Muscle of arm (tissue), 1 donor: ENCODE measurements at regions not wholly inside any gene's neighbourhood (a gene's known extent, or its start where the extent isn't known, plus 50 kb on each side); places are given as distances from the start of the nearest gene placed in this dataset.

Experiments used
- DNase-seq: peaks from one replicate; pipeline ENCODE4 v3.0.0-alpha.2; 2013

DNA sequence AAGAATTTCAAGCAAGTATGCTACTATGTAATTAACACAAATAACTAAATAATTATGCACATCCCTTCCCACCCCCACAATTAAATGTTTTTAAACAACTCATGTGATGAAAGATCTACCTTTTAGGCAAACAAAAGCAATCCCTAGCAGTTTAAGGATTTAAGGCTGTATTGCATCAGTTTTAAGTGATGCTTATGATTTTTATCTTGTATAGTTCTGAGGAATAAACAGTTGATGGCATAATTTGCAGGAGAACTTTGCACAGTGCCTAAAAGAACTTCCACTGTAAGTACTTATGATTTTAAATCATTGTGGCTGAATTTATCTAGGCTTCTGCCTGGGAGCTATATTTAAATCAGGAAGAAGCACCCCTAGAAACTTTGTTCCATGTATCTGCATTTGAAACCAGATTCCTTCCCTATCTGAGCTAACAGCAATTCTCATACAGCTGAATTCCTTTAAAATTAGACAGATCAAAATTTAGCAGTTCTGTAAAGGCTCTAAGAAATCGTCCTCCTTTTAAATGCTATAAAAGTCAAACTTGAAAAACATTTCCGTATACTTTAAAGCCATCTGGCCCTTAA lies 388.6 kb downstream of the BCAT1 start:
- DNase-seq, result no peak

DNA sequence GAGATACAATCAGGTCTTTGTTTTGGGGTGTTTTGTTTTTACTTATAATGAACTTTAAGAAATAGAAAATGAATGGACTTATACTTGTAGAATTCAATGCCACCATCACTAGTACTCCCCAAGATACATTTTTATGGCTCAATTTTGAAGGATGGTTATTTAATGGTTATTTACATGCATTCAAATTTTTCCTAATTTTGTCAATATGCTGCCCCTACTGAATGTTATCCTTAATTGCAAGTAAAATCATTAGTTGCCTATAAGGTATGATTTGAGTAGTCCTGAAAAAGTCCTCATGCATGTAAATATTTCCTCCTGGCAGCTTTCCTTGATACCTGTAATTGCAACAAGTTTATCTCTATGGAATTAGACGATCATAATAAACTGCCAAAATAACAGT lies 391.2 kb downstream of the BCAT1 start:
- DNase-seq, result no peak

DNA sequence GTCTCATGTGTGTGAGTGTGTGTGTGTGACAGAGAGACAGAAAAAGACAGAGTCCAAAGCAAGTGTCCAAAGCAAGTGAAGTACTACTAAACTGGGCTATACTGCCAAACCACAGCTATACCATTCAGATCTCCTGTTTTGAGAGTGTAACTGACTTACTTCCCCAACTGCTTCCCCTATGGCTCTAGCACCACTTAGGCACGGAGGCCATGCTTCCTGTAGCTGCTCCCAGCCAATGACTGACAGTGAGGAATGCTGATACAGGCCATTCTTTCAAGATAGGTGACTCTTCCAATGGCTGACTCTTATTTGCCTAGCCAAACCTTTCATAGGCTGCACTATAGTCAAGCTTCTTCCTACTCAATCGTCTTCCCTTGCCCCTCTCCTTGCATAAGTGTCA lies 393.2 kb downstream of the BCAT1 start:
- no peak for DNase-seq

DNA sequence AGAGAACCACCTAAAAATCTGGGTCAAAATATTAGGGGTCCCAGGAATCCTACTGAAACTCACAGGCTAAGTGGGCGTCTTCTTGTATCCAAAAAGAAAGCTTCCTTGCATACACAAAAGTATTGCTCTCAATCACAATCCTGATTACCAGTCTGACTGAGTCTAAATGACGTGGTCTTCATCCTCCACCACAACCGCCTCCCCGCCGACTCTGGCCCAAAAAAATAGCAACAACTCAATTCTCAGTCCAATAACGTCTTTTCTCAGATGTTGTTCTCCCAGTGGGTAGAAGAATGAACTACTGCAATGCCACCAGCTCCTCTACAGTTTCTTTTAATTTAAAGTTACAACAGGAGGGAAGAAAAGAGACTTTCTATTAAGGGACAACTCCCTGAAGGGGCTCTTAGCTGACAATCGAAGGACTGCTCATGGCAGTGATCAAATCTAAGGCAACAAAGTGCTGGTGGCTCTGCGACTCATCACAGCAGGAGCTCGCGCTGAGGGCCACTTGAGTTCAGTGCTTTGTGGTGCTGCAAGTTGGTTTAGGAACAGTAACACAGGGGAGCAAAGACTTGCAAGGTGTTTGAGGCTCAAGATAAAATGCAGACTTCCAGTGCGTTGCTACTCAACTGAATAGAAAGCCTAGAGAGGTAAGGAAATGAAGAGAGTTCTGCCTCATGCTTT lies 394.1 kb downstream of the BCAT1 start:
- no peak for DNase-seq

DNA sequence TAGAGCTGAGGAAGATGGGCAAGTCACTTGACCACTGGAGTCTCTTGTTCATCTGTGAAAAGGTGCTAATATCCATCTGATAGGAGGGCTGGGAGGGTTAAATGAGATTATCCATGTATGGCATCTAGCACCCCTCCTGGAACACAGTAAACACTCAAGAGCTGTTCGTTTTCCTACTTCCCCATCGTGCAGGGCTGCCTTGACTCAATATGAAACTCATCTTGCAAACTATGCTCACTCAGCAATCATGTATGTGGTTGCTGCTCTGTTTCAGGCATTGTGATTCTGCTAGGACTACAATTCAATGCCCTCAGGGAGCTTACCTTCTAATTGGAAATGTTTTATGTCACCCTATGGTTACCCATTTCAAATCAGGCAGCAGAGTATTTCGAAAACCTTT lies 395.6 kb downstream of the BCAT1 start:
- no peak for DNase-seq

DNA sequence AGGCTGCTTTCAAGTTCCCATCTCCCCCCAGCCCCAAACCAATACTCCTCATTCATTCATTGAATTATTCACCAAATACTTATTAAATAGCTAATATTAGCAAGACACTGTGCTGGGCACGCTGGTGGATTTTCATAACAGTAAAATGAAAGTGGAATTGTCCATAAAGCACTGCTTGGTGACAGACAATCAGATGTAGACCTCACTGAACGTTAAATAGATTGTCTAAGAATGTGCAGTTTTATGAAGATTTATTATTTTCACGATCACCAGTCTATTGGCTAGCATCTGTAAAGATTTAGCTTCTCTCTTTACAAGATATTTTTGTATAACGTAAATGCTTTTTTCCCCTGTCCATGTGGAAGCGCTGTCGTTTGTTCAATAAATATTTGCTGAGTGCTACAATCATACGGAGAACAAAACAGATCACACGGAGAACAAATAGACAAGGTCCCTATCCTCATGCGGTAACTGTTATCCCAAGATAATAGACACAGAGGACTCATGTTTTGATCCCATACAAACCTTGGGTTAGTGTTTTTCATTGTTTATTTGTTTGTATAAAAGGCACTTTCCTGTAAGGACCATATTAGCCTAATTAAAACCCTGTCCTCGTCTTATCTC lies 397.6 kb downstream of the BCAT1 start:
- DNase-seq, result no peak

DNA sequence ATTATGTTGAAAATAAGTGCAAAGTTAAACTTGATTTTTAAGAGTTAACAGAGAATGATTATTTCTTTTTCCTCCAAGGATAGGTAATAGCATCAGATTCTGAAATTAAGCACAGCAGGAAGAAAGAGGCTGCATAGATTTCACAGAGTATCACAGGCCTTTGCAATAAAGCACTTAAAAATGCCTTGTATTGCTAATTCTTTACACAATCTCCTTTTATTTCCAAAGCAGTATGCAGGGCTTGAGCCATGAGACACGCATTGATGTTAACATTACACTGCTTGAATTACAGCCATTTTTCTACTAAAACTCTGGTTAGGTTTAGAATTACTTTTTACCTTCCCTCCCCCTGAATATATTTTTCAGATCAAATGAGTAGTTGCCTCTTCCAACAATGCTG lies 398.3 kb downstream of the BCAT1 start:
- DNase-seq, result no peak

DNA sequence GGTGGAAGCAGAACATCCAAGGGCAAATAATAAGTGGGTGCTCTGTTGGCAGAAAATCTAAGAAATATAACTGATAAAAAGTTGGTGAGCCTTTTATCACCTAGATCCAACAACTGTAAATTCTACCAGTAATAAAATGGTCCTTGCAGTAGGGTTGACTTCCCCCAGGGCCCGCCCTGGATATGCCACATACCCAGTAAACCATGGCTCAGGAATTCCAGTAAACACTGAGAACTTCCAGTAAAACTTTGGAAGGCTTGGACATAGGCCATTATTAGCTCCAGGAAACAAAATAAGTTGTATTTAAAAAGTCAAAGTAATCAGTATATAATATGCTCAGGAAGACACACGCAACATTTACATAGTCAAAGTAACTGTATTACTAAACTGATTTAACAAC lies 402.2 kb downstream of the BCAT1 start:
- no peak for DNase-seq

DNA sequence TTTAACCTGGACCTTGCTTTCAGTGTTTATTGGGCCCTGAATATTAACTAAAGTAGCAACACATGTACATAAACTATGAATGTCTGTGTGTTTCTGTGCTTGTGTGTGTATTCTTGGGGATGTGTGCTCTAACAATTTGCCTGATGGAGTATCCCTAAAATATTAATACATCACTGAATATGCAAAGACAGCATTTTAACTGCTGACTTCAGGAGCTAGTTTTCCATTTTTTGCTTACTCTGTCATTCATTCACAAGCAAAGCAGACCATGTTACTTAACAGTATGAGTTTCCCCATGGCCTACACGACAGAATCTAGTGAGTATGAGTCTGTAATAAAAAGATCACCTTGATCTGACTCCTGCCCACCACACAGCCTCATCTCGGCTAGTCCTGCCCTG lies 402.8 kb downstream of the BCAT1 start:
- DNase-seq, result no peak

DNA sequence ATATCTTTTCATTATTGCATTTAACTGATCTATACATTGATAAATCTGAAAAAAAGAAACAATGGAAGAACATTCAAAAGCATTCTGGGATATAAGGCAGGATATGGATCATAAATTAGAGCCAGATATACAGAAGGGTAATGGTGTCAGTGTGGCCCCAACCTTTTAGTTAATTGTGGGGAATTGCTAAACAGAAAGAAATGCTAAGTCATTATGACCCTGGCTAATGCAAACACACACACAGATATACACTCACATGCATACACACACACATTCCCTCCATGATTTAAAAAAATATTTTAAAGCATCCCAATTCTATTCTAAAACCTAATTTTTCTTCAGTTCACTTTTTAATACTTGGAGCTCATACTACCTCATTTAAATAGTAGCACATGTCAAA lies 404.5 kb downstream of the BCAT1 start:
- no peak for DNase-seq

DNA sequence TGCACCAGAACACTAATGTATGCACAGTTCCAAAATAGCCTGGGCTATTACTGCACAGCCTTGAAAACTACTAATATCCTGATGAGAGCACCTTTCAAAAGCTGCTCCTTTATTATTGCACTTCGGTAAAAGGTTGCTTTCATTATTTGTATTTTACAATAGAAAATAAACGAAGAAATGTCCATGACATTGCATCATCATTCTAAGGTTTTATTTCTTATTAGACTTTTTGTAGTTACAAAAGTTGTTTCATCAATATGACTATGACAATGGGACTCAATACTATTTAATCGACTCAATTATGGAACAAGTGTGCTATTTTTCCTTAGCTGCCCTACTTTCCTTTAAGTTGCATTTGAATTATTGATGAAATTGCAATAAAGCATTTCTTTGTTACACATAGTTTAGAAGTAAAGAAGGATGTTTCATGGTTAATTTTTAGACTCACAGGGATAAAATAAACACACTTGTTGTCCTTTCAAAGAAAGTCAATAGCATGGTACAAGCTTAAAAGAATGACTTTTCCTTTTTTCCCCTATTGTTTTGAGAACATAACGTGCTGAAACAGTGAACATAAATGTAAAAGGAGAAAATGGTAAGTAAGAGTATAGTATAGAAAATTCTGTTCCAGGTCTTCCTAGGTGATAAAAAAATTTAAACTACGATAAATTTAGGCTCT lies 407.6 kb downstream of the BCAT1 start:
- no peak for DNase-seq

DNA sequence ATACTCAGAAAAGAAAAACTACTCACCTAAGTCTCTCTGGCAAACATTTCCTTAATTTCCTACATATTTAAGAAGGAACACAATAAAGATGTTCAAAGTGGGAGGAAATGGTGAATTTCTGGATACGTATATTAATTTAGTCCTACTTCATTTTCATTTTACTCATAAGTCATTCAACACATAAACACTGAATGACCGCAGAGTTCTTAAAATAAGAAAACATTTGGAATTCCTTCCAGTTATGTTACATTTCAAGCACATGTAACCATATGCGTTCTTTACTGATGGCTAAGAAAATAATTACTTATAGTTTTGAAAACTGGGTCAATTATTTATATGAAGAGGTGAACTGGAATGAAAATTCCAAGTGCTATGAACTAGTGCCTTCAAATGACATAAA lies 409.3 kb downstream of the BCAT1 start:
- DNase-seq, result no peak

DNA sequence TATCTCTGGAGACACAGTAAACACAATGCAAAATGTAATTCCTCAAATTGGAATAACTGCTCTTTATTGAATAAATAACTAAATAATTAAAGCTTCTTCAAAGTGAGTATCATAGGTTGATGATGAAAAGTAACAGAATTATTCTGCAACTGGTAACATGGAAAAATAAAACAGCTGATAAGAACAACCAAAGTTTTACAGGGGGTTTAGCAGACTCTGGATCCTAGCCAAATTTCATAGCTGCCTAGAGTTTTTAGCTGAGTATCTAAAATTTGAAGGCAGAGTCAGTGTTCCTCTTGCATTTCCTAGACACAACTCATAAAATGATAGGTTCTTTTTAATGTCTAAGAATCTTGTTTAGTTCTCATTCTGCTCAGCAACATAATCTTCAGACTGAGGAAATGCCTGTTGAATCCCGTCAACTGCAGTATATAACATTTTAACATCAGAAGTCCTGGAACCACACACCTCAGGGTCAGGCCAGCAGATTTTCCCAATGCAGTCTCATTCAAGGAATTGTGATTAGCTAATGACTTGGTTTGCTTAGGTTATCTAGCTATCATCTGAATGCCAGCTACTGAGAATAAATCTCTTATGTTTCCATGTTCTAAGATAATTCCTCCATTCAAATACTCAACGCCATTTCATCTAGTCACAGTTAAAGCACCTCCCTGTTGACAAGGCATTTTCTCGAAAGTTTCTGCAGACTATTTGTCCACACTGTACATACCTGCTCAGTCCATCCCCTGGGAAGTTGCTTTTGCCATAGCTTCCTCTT lies 411.6 kb downstream of the BCAT1 start:
- DNase-seq, result no peak

DNA sequence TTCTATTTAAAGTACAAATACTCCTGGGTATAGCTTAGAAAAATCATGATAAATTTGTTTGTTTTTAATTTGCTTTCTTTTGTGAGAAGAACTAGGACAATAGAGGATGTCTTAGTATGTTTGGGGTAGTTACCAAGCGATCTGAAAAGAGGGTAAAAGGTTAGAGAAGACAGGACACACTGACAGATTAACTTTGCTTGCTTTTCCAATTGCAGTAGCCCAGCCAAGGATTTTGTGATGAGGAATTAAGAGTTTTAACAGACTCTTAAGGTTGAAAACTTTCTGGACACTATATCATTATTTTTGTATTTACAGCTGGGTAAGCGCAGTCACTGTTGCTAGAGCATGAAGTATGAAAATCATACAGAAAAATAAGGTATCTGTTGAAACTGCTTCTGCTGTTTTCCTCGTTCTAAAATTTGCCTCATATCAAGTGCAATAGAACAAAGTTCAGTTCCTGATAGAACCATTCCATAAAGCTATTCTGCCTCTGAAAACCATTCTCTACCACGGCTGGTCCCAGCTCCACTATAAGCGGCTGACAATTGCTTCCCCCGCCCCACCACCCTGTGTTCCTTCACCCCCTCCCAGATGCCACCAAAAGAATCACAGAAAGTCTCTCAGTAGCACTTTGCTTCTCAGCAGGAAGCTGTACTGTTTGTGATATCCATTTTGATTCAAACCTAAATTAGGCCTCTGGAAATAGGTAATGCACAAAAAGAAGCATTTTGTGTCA lies 413.4 kb downstream of the BCAT1 start:
- no peak for DNase-seq

DNA sequence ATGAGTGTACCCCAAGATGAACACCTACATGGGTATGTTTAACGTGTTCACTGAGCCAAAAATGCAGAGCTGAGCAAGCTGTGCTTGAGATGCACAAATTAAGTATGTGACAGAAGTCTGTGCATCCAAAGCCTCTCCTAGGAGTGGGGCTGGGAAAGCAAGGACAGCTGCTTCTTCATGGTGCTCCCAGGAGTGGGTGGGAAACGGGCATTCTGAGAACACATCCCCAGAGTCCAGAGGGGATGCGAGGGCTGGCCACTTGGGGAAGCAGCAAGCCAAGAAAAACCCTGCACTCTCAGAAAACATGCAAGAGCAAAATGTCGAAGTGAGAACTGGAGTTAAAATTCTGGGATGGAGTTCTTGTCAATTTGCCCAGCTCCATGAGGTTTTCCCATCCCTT lies 414.3 kb downstream of the BCAT1 start:
- DNase-seq, result peak; percentile 32

DNA sequence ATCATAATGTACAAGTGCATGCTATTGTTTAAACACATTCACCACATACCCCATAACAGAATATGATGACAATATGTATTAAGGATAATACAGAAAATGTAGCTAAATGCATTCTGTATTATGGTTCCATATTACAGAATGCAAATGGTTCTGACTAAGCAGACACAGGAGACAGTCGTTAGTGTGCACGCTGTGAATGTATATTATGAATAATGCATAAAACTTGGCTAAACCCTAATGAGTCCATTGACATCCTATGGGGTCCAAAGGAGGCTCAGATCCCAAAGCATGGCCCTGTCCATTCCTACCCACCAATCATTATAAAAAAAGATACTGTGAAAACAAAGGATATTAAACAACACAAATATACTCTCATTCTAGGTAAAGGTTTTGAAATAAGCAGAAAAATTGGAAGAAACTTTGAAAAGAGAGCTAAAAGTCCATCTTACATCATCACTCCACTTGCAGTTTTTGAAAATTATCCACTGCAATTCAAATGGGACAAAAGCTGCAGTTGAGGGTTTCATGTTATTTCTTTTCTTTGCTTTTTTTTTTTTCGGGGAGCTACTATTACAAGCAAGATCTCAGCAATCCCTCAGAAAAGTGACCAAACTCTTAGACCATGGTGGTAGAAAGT lies 415.1 kb downstream of the BCAT1 start:
- DNase-seq, result no peak

DNA sequence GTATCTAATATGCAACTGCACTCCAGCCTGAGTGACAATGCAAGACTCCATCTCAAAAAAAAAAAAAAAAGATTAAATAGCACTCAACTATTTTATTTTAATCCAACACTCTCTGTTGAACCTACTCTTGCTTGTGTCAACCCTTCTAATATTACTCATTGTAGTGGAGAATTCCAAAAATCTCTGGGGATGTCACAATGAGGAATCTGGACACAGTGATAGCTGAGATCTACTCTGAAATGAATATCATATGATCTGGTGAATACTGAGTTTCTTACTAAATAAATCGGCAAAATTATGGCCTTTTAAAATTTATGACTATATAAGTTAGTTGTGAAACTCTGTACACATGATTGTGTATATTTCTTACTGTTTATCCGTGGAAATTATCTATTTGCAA lies 418.2 kb downstream of the BCAT1 start:
- DNase-seq, result no peak

DNA sequence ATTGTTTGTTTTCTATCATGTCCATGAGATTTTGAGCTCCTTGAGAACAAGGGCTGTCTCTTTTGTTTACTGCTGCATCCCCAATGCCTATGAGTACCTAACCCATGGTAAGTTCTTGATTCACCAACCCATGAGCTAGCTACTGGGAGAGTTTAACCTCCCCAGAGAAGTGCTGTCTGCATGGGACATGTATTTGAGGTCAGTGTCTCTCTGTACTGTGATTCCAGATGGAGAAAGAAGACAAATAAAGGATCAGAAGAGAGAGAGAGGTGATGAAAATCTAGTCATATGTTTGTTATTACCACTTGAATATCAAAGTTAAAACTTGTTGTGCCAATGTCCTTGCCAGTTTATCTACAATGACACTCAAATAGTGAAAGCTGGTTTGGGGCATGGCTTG lies 421.8 kb downstream of the BCAT1 start:
- DNase-seq, result no peak

DNA sequence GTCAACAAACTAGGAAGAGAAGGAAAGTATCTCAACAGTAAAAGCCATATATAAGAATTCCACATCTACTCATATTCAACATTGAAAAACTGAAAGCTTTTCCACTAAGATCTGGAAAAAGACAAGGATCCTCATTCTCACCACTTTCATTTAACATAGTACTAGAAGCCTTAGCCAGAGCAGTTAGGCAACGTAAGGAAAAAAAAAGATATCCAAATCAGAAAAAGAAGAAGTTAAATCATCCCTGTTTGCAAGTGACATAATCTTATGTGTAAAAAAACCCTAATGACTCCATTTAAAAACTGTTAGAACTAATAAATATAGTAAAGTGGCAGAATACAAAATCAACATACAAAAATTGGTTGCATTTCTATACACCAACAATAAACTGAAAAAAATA lies 426.2 kb downstream of the BCAT1 start:
- DNase-seq, result no peak

DNA sequence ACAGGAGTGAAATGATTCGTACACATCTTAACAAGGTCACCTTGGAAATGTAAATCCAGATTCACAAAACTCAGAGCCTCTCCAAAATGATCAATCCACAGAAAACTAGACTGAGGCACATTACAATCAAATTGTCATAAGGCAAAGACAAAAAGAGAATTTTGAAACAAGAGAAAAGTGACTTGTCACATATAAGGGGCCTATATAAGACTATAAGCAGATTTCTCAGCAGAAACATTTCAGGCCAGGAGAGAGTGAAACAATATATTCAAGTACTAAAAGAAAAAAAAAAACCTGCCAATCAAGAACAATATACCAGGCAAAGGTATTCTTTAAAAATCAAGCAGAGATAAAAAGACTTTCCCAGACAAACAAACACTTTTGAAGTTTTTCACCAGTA lies 429.1 kb downstream of the BCAT1 start:
- no peak for DNase-seq

DNA sequence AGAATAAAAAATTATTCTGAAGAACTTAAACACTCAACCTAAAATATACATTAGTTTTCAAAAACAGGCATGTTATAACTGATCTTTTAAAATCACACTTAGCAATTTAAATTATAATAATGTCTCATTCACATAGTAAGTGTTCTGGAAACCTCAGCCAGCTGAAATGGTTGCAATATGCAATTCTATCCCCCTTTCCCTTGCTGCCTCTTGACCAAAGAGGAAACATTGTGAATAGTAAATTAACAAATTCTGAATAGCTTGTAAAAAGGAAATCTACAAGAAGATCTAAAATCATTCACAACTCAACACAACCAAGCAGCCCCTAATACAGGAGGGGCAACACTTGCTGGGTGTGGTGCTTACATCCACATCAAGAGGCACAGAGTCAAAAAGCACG lies 431.9 kb downstream of the BCAT1 start:
- no peak for DNase-seq
